SH-SY5Y (cell line): ENCODE measurements at regions not wholly inside any gene's neighbourhood (a gene's known extent, or its start where the extent isn't known, plus 50 kb on each side); places are given as distances from the start of the nearest gene placed in this dataset.
A peak's percentile ranks its signal among the peaks of the same experiment; 100 is the strongest.

Source experiments
- GATA2 ChIP-seq: IDR thresholded peaks from 2 replicates; pipeline ENCODE4 v1.6.1; 2011; ENCODE audit warnings: mild to moderate bottlenecking, low read depth, low read length
- GATA3 ChIP-seq: IDR thresholded peaks from 2 replicates; pipeline ENCODE4 v1.6.1; 2011; ENCODE audit warnings: low read depth, mild to moderate bottlenecking, low read length, moderate library complexity

GRCh38 chr1:61028136-61028535 is 54.2 kb upstream of the NFIA start:
- no peak for TF ChIP-seq GATA2
- no peak for TF ChIP-seq GATA3

- TF ChIP-seq GATA3 (no peak), GATA2 (no peak)
Measured at GRCh38 chr1:61017651-61018050, 64.7 kb upstream of the NFIA start.

- TF ChIP-seq GATA3 = no peak
- TF ChIP-seq GATA2 = no peak
Measured at GRCh38 chr1:61013946-61014667, 68.3 kb upstream of the NFIA start.

- TF ChIP-seq GATA3 = no peak
- TF ChIP-seq GATA2 = peak; percentile 54; the same call in 1 of the 2 replicates
Measured at GRCh38 chr1:61013189-61013945, 69.0 kb upstream of the NFIA start.

- no peak for TF ChIP-seq GATA3
- TF ChIP-seq GATA2 = no peak
Measured at GRCh38 chr1:61012341-61012761, 70.0 kb upstream of the NFIA start.

- TF ChIP-seq GATA3 (no peak), GATA2 (no peak)
Measured at GRCh38 chr1:61011561-61012263, 70.6 kb upstream of the NFIA start.

GRCh38 chr1:61007534-61008364 is 74.6 kb upstream of the NFIA start:
- TF ChIP-seq GATA2 (no peak), GATA3 (no peak)

GRCh38 chr1:61005614-61006580 is 76.5 kb upstream of the NFIA start:
- TF ChIP-seq GATA2 = no peak
- TF ChIP-seq GATA3 = no peak

- TF ChIP-seq GATA2 = no peak
- TF ChIP-seq GATA3 = no peak
Measured at GRCh38 chr1:61004262-61005003, 77.9 kb upstream of the NFIA start.

- TF ChIP-seq GATA3 (no peak), GATA2 (no peak)
Measured at GRCh38 chr1:61000327-61000726, 82.0 kb upstream of the NFIA start.

- TF ChIP-seq GATA2 (no peak), GATA3 (no peak)
Measured at GRCh38 chr1:60998786-60999185, 83.6 kb upstream of the NFIA start.

GRCh38 chr1:60994828-60995492 is 87.4 kb upstream of the NFIA start:
- no peak for TF ChIP-seq GATA2
- no peak for TF ChIP-seq GATA3
